Middle frontal gyrus (tissue), 1 donor: ENCODE measurements at regions not wholly inside any gene's neighbourhood (a gene's known extent, or its start where the extent isn't known, plus 50 kb on each side); places are given as distances from the start of the nearest gene placed in this dataset.
"Not testable (repeated sequence)": the region's sequence is repeated elsewhere in the genome, so short reads cannot be mapped to it uniquely, and the experiment has no call there.

Source experiments
- DNase-seq: peaks from one replicate; pipeline ENCODE4 v3.0.0-alpha.2; 2015; ENCODE audit warnings: low spot score; ENCODE audit errors: extremely low spot score

- DNase-seq = no peak
Observed at GRCh38 chr2:21836719-21837118, 713.0 kb downstream of the TDRD15 start.

GRCh38 chr2:21837168-21837960, 713.6 kb downstream of the TDRD15 start:
- no peak for DNase-seq

- DNase-seq = no peak
Observed at GRCh38 chr2:21841341-21841740, 717.6 kb downstream of the TDRD15 start.

GRCh38 chr2:21850367-21850766, 726.6 kb downstream of the TDRD15 start:
- not testable (repeated sequence) for DNase-seq

GRCh38 chr2:21854938-21855337, 731.2 kb downstream of the TDRD15 start:
- peak; percentile 6 for DNase-seq

GRCh38 chr2:21856708-21857107, 732.9 kb downstream of the TDRD15 start:
- DNase-seq = no peak

- no peak for DNase-seq
Observed at GRCh38 chr2:21860907-21861306, 737.1 kb downstream of the TDRD15 start.

GRCh38 chr2:21866316-21866715, 742.5 kb downstream of the TDRD15 start:
- DNase-seq = no peak

GRCh38 chr2:21887881-21888280, 764.1 kb downstream of the TDRD15 start:
- DNase-seq = no peak

- no peak for DNase-seq
Observed at GRCh38 chr2:21890041-21890440, 766.3 kb downstream of the TDRD15 start.

- no peak for DNase-seq
Observed at GRCh38 chr2:21890716-21891115, 766.9 kb downstream of the TDRD15 start.

- DNase-seq = no peak
Observed at GRCh38 chr2:21891191-21891590, 767.4 kb downstream of the TDRD15 start.

GRCh38 chr2:21892140-21892539, 768.4 kb downstream of the TDRD15 start:
- no peak for DNase-seq

GRCh38 chr2:21895200-21895599, 771.4 kb downstream of the TDRD15 start:
- DNase-seq = no peak

- not testable (repeated sequence) for DNase-seq
Observed at GRCh38 chr2:21908712-21909380, 785.1 kb downstream of the TDRD15 start.

- DNase-seq = no peak
Observed at GRCh38 chr2:21910832-21911507, 787.2 kb downstream of the TDRD15 start.

GRCh38 chr2:21912405-21912804, 788.6 kb downstream of the TDRD15 start:
- no peak for DNase-seq

GRCh38 chr2:21915201-21915600, 791.4 kb downstream of the TDRD15 start:
- DNase-seq = no peak

GRCh38 chr2:21916934-21917522, 793.3 kb downstream of the TDRD15 start:
- no peak for DNase-seq

- DNase-seq = no peak
Observed at GRCh38 chr2:21920721-21921120, 797.0 kb downstream of the TDRD15 start.

- DNase-seq = no peak
Observed at GRCh38 chr2:21924640-21925285, 801.0 kb downstream of the TDRD15 start.
